ENCODE measurements at regions not wholly inside any gene's neighbourhood (a gene's known extent, or its start where the extent isn't known, plus 50 kb on each side); places are given as distances from the start of the nearest gene placed in this dataset.

GRCh38 chr2:128578406-128579390 is 260.0 kb upstream of the HS6ST1 start:
- no peak for TF ChIP-seq CTCF (conservative IDR thresholded peaks at IDR 0.05; ENCODE audit: low read depth, low read length)
- no peak for DNase-seq (ENCODE audit: low read depth)
- H3K4me3 ChIP-seq (ENCODE audit: low read depth, low read length) = no peak overlapping the region

GRCh38 chr2:128579825-128580224 is 261.2 kb upstream of the HS6ST1 start:
- no peak for TF ChIP-seq CTCF (conservative IDR thresholded peaks at IDR 0.05; ENCODE audit: low read depth, low read length)

GRCh38 chr2:128580988-128581848 is 262.6 kb upstream of the HS6ST1 start:
- no peak overlapping the region for H3K4me3 ChIP-seq (ENCODE audit: low read depth, low read length)
- no peak for DNase-seq (ENCODE audit: low read depth)
- no peak for TF ChIP-seq CTCF (conservative IDR thresholded peaks at IDR 0.05; ENCODE audit: low read depth, low read length)

More at GRCh38 chr2:128579825-128580224, 261.2 kb upstream of the HS6ST1 start:
- no peak overlapping the region for H3K4me3 ChIP-seq (ENCODE audit: low read depth, low read length)
- no peak for DNase-seq (ENCODE audit: low read depth)

- no peak for DNase-seq (ENCODE audit: low read depth)
- TF ChIP-seq CTCF (conservative IDR thresholded peaks at IDR 0.05; ENCODE audit: low read depth, low read length) = no peak
- H3K4me3 ChIP-seq (ENCODE audit: low read depth, low read length) = no peak overlapping the region
These were observed 263.2 kb upstream of the HS6ST1 start for GRCh38 chr2:128581849-128582244.

GRCh38 chr2:128584296-128584890 is 265.7 kb upstream of the HS6ST1 start:
- TF ChIP-seq CTCF (conservative IDR thresholded peaks at IDR 0.05; ENCODE audit: low read depth, low read length) = no peak
- DNase-seq (ENCODE audit: low read depth) = no peak
- H3K4me3 ChIP-seq (ENCODE audit: low read depth, low read length) = no peak overlapping the region

- no peak for DNase-seq (ENCODE audit: low read depth)
- TF ChIP-seq CTCF (conservative IDR thresholded peaks at IDR 0.05; ENCODE audit: low read depth, low read length) = no peak
- no peak overlapping the region for H3K4me3 ChIP-seq (ENCODE audit: low read depth, low read length)
These were observed 267.0 kb upstream of the HS6ST1 start for GRCh38 chr2:128585706-128586105.
